Testis (tissue), 2 donors: ENCODE measurements at regions not wholly inside any gene's neighbourhood (a gene's known extent, or its start where the extent isn't known, plus 50 kb on each side); places are given as distances from the start of the nearest gene placed in this dataset.

Experiments
- CTCF ChIP-seq, 3 experiments: fragments of 450-650 bp in 2 of 3; fragments of 200-600 bp in 1 of 3; sonication (generic) in 1 of 3; IDR thresholded peaks; one replicate each; pipeline ENCODE4 v1.5.1; 2016 to 2019; ENCODE audit warnings: antibody characterized with exemption in 3 of 3, mild to moderate bottlenecking in 2 of 3, moderate library complexity in 1 of 3
- POLR2A ChIP-seq: fragments of 450-650 bp; IDR thresholded peaks from one replicate; pipeline ENCODE4 v1.6.1; 2017; ENCODE audit warnings: antibody characterized with exemption, mild to moderate bottlenecking, moderate library complexity

GRCh38 chr18:75124991-75125381, 84.0 kb downstream of the PTGR3 start:
- TF ChIP-seq CTCF (IDR thresholded peaks at IDR 0.05), result no peak
- no peak for TF ChIP-seq POLR2A
